Astrocyte (in vitro differentiated cells and primary cell): ENCODE measurements at regions not wholly inside any gene's neighbourhood (a gene's known extent, or its start where the extent isn't known, plus 50 kb on each side); places are given as distances from the start of the nearest gene placed in this dataset.
"Not testable (repeated sequence)": the region's sequence is repeated elsewhere in the genome, so short reads cannot be mapped to it uniquely, and the experiment has no call there.

Experiments used
- DNase-seq: peaks from one replicate; pipeline ENCODE4 v3.0.0-alpha.2; 2010; ENCODE audit warnings: low read depth
- FAIRE-seq: peaks from 2 replicates; lab custom pipeline; 2011; peaks lifted over from hg19 to GRCh38; lab: Jason Lieb, UNC
- H2AFZ ChIP-seq: 2 replicates; pipeline ENCODE4 v1.6.0; 2012; ENCODE audit warnings: low read depth, low read length, inconsistent platforms
- H3K27ac ChIP-seq: 2 replicates; pipeline ENCODE4 v1.5.1; 2011; ENCODE audit warnings: low read depth, low read length, inconsistent platforms
- H3K27me3 ChIP-seq: 2 replicates; pipeline ENCODE4 v1.6.0; 2011; ENCODE audit warnings: low read length, inconsistent platforms; ENCODE audit not compliant: insufficient read depth
- H3K36me3 ChIP-seq: 2 replicates; pipeline ENCODE4 v1.5.1; 2011; ENCODE audit warnings: low read length, inconsistent platforms; ENCODE audit not compliant: insufficient read depth
- H3K4me1 ChIP-seq: 2 replicates; pipeline ENCODE4 v1.5.1; 2011; ENCODE audit warnings: low read length, inconsistent platforms; ENCODE audit not compliant: insufficient read depth
- H3K4me2 ChIP-seq: 2 replicates; pipeline ENCODE4 v1.6.0; 2012; ENCODE audit warnings: low read length, inconsistent platforms
- H3K4me3 ChIP-seq: 2 replicates; pipeline ENCODE4 v1.5.1; 2011; ENCODE audit warnings: low read depth, mild to moderate bottlenecking, low read length, inconsistent platforms; ENCODE audit not compliant: insufficient read depth
- H3K79me2 ChIP-seq: 2 replicates; pipeline ENCODE4 v1.6.0; 2012; ENCODE audit warnings: mild to moderate bottlenecking, low read length, inconsistent platforms; ENCODE audit not compliant: insufficient read depth
- H3K9ac ChIP-seq: 2 replicates; pipeline ENCODE4 v1.6.0; 2012; ENCODE audit warnings: mild to moderate bottlenecking, low read length, inconsistent platforms
- H3K9me3 ChIP-seq: 2 replicates; pipeline ENCODE4 v1.5.1; 2012; ENCODE audit warnings: low read depth, mild to moderate bottlenecking, low read length, inconsistent platforms; ENCODE audit not compliant: insufficient read depth
- H4K20me1 ChIP-seq: 2 replicates; pipeline ENCODE4 v1.6.0; 2012; ENCODE audit warnings: low read length, inconsistent platforms; ENCODE audit not compliant: insufficient read depth
- H3K27ac Mint-ChIP-seq: one replicate; pipeline ENCODE4 v1.8.0; 2021; ENCODE audit warnings: mild to moderate bottlenecking, mixed read lengths; ENCODE audit not compliant: unreplicated experiment
- H3K27me3 Mint-ChIP-seq: one replicate; pipeline ENCODE4 v1.8.0; 2021; ENCODE audit warnings: low read depth, mixed read lengths; ENCODE audit not compliant: unreplicated experiment
- H3K36me3 Mint-ChIP-seq: one replicate; pipeline ENCODE4 v1.8.0; 2021; ENCODE audit warnings: low read depth, mixed read lengths; ENCODE audit not compliant: unreplicated experiment
- H3K4me1 Mint-ChIP-seq: one replicate; pipeline ENCODE4 v1.8.0; 2021; ENCODE audit warnings: low read depth, mixed read lengths; ENCODE audit not compliant: unreplicated experiment
- H3K4me3 Mint-ChIP-seq: one replicate; pipeline ENCODE4 v1.8.0; 2021; ENCODE audit warnings: mild to moderate bottlenecking, moderate library complexity, mixed read lengths; ENCODE audit not compliant: unreplicated experiment
- H3K9me3 Mint-ChIP-seq: one replicate; pipeline ENCODE4 v1.8.0; 2021; ENCODE audit warnings: mild to moderate bottlenecking, mixed read lengths; ENCODE audit not compliant: unreplicated experiment
- CTCF ChIP-seq: IDR thresholded peaks from 2 replicates; pipeline ENCODE4 v1.5.1; 2011; ENCODE audit warnings: low read depth, mild to moderate bottlenecking, inconsistent platforms, low read length, moderate library complexity; ENCODE audit not compliant: insufficient read depth
- EZH2 ChIP-seq: IDR thresholded peaks from 2 replicates; pipeline ENCODE4 v1.6.1; 2012; ENCODE audit warnings: mild to moderate bottlenecking, low read length, inconsistent platforms; ENCODE audit not compliant: insufficient read depth

GRCh38 chr10:2885288-2886278 lies 181.8 kb upstream of the PFKP start:
- Histone ChIP-seq H4K20me1 (no peaks in the 10 kb centered on the region), H3K79me2 (no peaks in the 10 kb centered on the region), H3K4me3 (no peak overlapping the region), H3K4me1 (no peaks in the 10 kb centered on the region), H3K9me3 (peaks cover 5% of the 10 kb centered on the region), H3K36me3 (no peaks in the 10 kb centered on the region), H3K27me3 (no peaks in the 10 kb centered on the region), H3K27ac (no peak overlapping the region), H3K9ac (no peak overlapping the region), H2AFZ (no peak overlapping the region), H3K4me2 (no peak overlapping the region)
- no peak overlapping the region for H3K4me3 Mint-ChIP-seq
- DNase-seq (no peak), FAIRE-seq (no peak)
- no peaks in the 10 kb centered on the region for H3K4me1 Mint-ChIP-seq
- H3K9me3 Mint-ChIP-seq: no peaks in the 10 kb centered on the region
- peaks cover 27% of the 10 kb centered on the region for H3K27me3 Mint-ChIP-seq
- H3K36me3 Mint-ChIP-seq: no peaks in the 10 kb centered on the region
- H3K27ac Mint-ChIP-seq: no peak overlapping the region
- TF ChIP-seq EZH2 (no peak), CTCF (no peak)

- H3K27me3 ChIP-seq, H3K9me3 ChIP-seq, H4K20me1 ChIP-seq, DNase-seq, H3K79me2 ChIP-seq, H3K9ac ChIP-seq, FAIRE-seq, H3K4me2 ChIP-seq, H3K27ac Mint-ChIP-seq, H3K27ac ChIP-seq, H3K36me3 ChIP-seq, H3K4me3 Mint-ChIP-seq, H3K4me3 ChIP-seq, H3K9me3 Mint-ChIP-seq, H3K36me3 Mint-ChIP-seq, H3K4me1 Mint-ChIP-seq, H3K4me1 ChIP-seq, H2AFZ ChIP-seq: not testable (repeated sequence)
- peaks cover 24% of the 10 kb centered on the region for H3K27me3 Mint-ChIP-seq
Measured at GRCh38 chr10:2883983-2884540, 183.3 kb upstream of the PFKP start.

- Histone ChIP-seq H3K27ac (no peak overlapping the region), H3K36me3 (no peaks in the 10 kb centered on the region), H4K20me1 (no peaks in the 10 kb centered on the region), H3K9me3 (no peaks in the 10 kb centered on the region), H2AFZ (no peak overlapping the region), H3K4me2 (no peak overlapping the region), H3K9ac (no peak overlapping the region), H3K27me3 (no peaks in the 10 kb centered on the region), H3K4me3 (no peak overlapping the region), H3K79me2 (no peaks in the 10 kb centered on the region), H3K4me1 (no peaks in the 10 kb centered on the region)
- Mint-ChIP-seq H3K9me3 (no peaks in the 10 kb centered on the region), H3K4me1 (no peaks in the 10 kb centered on the region), H3K4me3 (no peak overlapping the region), H3K27me3 (peaks cover 24% of the 10 kb centered on the region), H3K36me3 (no peaks in the 10 kb centered on the region), H3K27ac (no peak overlapping the region)
- DNase-seq (no peak), FAIRE-seq (no peak)
- TF ChIP-seq EZH2: no peak
- TF ChIP-seq CTCF: no peak
Measured at GRCh38 chr10:2883238-2883637, 184.1 kb upstream of the PFKP start.
